ENCODE measurements at regions not wholly inside any gene's neighbourhood (a gene's known extent, or its start where the extent isn't known, plus 50 kb on each side); places are given as distances from the start of the nearest gene placed in this dataset.

- H3K36me3 Mint-ChIP-seq (ENCODE audit: insufficient read depth, unreplicated experiment) = no peaks in the 10 kb centered on the region
- peaks cover 9% of the 10 kb centered on the region for H3K9me3 Mint-ChIP-seq (ENCODE audit: unreplicated experiment)
- H3K4me1 Mint-ChIP-seq (ENCODE audit: low read depth, unreplicated experiment) = peaks cover 21% of the 10 kb centered on the region
- no peaks in the 10 kb centered on the region for H3K36me3 ChIP-seq (ENCODE audit: control insufficient read depth, insufficient read depth, low read length)
- H3K27ac Mint-ChIP-seq (ENCODE audit: unreplicated experiment) = peak overlapping the region; percentile 69
- no peaks in the 10 kb centered on the region for H3K27me3 Mint-ChIP-seq (ENCODE audit: insufficient read depth, unreplicated experiment)
- H3K4me1 ChIP-seq = peaks cover 8% of the 10 kb centered on the region; the same call in 1 of the 2 replicates
- CTCF ChIA-PET = interaction anchor here (1.0 kb wide), 1 partner anchor 9 kb away, joined by 3 read pairs; no protein-coding TSS in a partner anchor
- peaks cover 13% of the 10 kb centered on the region for H3K9me3 ChIP-seq
- H3K4me3 Mint-ChIP-seq (ENCODE audit: unreplicated experiment) = no peak overlapping the region
- POLR2A ChIA-PET = interaction anchor here (1.0 kb wide), 1 partner anchor 15 kb away, joined by 4 read pairs; no protein-coding TSS in a partner anchor
- no peak for TF ChIP-seq CTCF (IDR thresholded peaks at IDR 0.05; ENCODE audit: insufficient read depth in 1 of 2, low read depth in 1 of 2, low read length in 1 of 2, severe bottlenecking in 1 of 2, unreplicated experiment in 1 of 2)
- DNase-seq = peak; percentile 63 to 69
- intact Hi-C loops (cut with micrococcal nuclease; ENCODE audit: unreplicated experiment) = loop anchor here (1.0 kb wide), 1 partner anchor 15 kb away; no protein-coding TSS in a partner anchor
- no peaks in the 10 kb centered on the region for H3K27me3 ChIP-seq (replicated peaks; ENCODE audit: control insufficient read depth, insufficient read depth, low read length)
- BruUV-seq (replicated peaks) = no TSS peak
- no peak overlapping the region for H3K4me3 ChIP-seq (ENCODE audit: low read depth, low read length)
These were observed 109.9 kb downstream of the METRNL start for GRCh38 chr17:83189044-83190003.

- Histone ChIP-seq H3K4me3 (ENCODE audit: low read depth, low read length) (no peak overlapping the region), H3K36me3 (ENCODE audit: control insufficient read depth, insufficient read depth, low read length) (no peaks in the 10 kb centered on the region), H3K9me3 (peaks cover 18% of the 10 kb centered on the region), H3K27me3 (replicated peaks; ENCODE audit: control insufficient read depth, insufficient read depth, low read length) (no peaks in the 10 kb centered on the region), H3K4me1 (peaks cover 8% of the 10 kb centered on the region; the same call in 1 of the 2 replicates)
- intact Hi-C loops (cut with micrococcal nuclease; ENCODE audit: unreplicated experiment) = no loop called here
- ChIA-PET CTCF (interaction anchor here (1.0 kb wide), 1 partner anchor 9 kb away, joined by 3 read pairs; no protein-coding TSS in a partner anchor), POLR2A (interaction anchor here (1.0 kb wide), 1 partner anchor 16 kb away, joined by 4 read pairs; no protein-coding TSS in a partner anchor)
- peak overlapping the region; percentile 69 for H3K27ac Mint-ChIP-seq (ENCODE audit: unreplicated experiment)
- no TSS peak for BruUV-seq (replicated peaks)
- no peak for TF ChIP-seq CTCF (IDR thresholded peaks at IDR 0.05; ENCODE audit: insufficient read depth in 1 of 2, low read depth in 1 of 2, low read length in 1 of 2, severe bottlenecking in 1 of 2, unreplicated experiment in 1 of 2)
- H3K4me1 Mint-ChIP-seq (ENCODE audit: low read depth, unreplicated experiment) = peaks cover 21% of the 10 kb centered on the region
- H3K36me3 Mint-ChIP-seq (ENCODE audit: insufficient read depth, unreplicated experiment) = no peaks in the 10 kb centered on the region
- DNase-seq = peak in 1 of 2 experiments; percentile 19
- H3K9me3 Mint-ChIP-seq (ENCODE audit: unreplicated experiment) = peaks cover 9% of the 10 kb centered on the region
- H3K4me3 Mint-ChIP-seq (ENCODE audit: unreplicated experiment) = no peak overlapping the region
- no peaks in the 10 kb centered on the region for H3K27me3 Mint-ChIP-seq (ENCODE audit: insufficient read depth, unreplicated experiment)
These were observed 110.6 kb downstream of the METRNL start for GRCh38 chr17:83190004-83190385.

GRCh38 chr17:83190601-83191387, 111.4 kb downstream of the METRNL start:
- TF ChIP-seq CTCF (IDR thresholded peaks at IDR 0.05; ENCODE audit: insufficient read depth in 1 of 2, low read depth in 1 of 2, low read length in 1 of 2, severe bottlenecking in 1 of 2, unreplicated experiment in 1 of 2) = no peak
- H3K4me1 ChIP-seq = peaks cover 8% of the 10 kb centered on the region; the same call in 1 of the 2 replicates
- Mint-ChIP-seq H3K4me1 (ENCODE audit: low read depth, unreplicated experiment) (peaks cover 21% of the 10 kb centered on the region), H3K36me3 (ENCODE audit: insufficient read depth, unreplicated experiment) (no peaks in the 10 kb centered on the region), H3K4me3 (ENCODE audit: unreplicated experiment) (no peak overlapping the region), H3K27me3 (ENCODE audit: insufficient read depth, unreplicated experiment) (no peaks in the 10 kb centered on the region), H3K9me3 (ENCODE audit: unreplicated experiment) (peaks cover 9% of the 10 kb centered on the region), H3K27ac (ENCODE audit: unreplicated experiment) (peak overlapping the region; percentile 69)
- H3K36me3 ChIP-seq (ENCODE audit: control insufficient read depth, insufficient read depth, low read length) = no peaks in the 10 kb centered on the region
- H3K27me3 ChIP-seq (replicated peaks; ENCODE audit: control insufficient read depth, insufficient read depth, low read length) = no peaks in the 10 kb centered on the region
- H3K9me3 ChIP-seq = peaks cover 18% of the 10 kb centered on the region
- ChIA-PET CTCF (no interaction called here), POLR2A (no interaction called here)
- no peak overlapping the region for H3K4me3 ChIP-seq (ENCODE audit: low read depth, low read length)
- no peak for DNase-seq
- intact Hi-C loops (cut with micrococcal nuclease; ENCODE audit: unreplicated experiment) = no loop called here
- BruUV-seq (replicated peaks) = no TSS peak

Measured in Caco-2 (cell line).